Hepatic stellate cell (primary cell): ENCODE measurements at regions not wholly inside any gene's neighbourhood (a gene's known extent, or its start where the extent isn't known, plus 50 kb on each side); places are given as distances from the start of the nearest gene placed in this dataset.

Experiments used
- DNase-seq: peaks from one replicate; pipeline ENCODE4 v3.0.0; 2011; ENCODE audit warnings: low spot score

- DNase-seq, result no peak
Observed at GRCh38 chr6:105991561-105992314, 94.4 kb upstream of the PRDM1 start.

GRCh38 chr6:105990151-105990550 is 96.0 kb upstream of the PRDM1 start:
- DNase-seq, result no peak

GRCh38 chr6:105988812-105989577 is 97.1 kb upstream of the PRDM1 start:
- no peak for DNase-seq

GRCh38 chr6:105988321-105988720 is 97.8 kb upstream of the PRDM1 start:
- no peak for DNase-seq

GRCh38 chr6:105987516-105987915 is 98.6 kb upstream of the PRDM1 start:
- no peak for DNase-seq

- no peak for DNase-seq
Observed at GRCh38 chr6:105986998-105987397, 99.1 kb upstream of the PRDM1 start.

- peak; percentile 53 for DNase-seq
Observed at GRCh38 chr6:105985816-105986632, 100.1 kb upstream of the PRDM1 start.

- DNase-seq, result no peak
Observed at GRCh38 chr6:105985098-105985815, 100.9 kb upstream of the PRDM1 start.

GRCh38 chr6:105983763-105984162 is 102.4 kb upstream of the PRDM1 start:
- DNase-seq, result no peak

GRCh38 chr6:105982761-105983540 is 103.2 kb upstream of the PRDM1 start:
- no peak for DNase-seq

GRCh38 chr6:105981888-105982358 is 104.2 kb upstream of the PRDM1 start:
- no peak for DNase-seq

GRCh38 chr6:105981002-105981887 is 104.9 kb upstream of the PRDM1 start:
- DNase-seq, result peak; percentile 33

GRCh38 chr6:105978974-105979373 is 107.2 kb upstream of the PRDM1 start:
- DNase-seq, result no peak

GRCh38 chr6:105977934-105978504 is 108.1 kb upstream of the PRDM1 start:
- no peak for DNase-seq

GRCh38 chr6:105974986-105975385 is 111.2 kb upstream of the PRDM1 start:
- no peak for DNase-seq

- DNase-seq, result no peak
Observed at GRCh38 chr6:105972440-105972839, 113.7 kb upstream of the PRDM1 start.

GRCh38 chr6:105968603-105969333 is 117.4 kb upstream of the PRDM1 start:
- no peak for DNase-seq

GRCh38 chr6:105967917-105968602 is 118.1 kb upstream of the PRDM1 start:
- no peak for DNase-seq
